SK-N-MC (cell line): ENCODE measurements at regions not wholly inside any gene's neighbourhood (a gene's known extent, or its start where the extent isn't known, plus 50 kb on each side); places are given as distances from the start of the nearest gene placed in this dataset.

ENCODE experiments used
- EZH2 ChIP-seq: fragments of 200-600 bp; sonication (generic); IDR thresholded peaks from one replicate; pipeline ENCODE4 v1.6.1; 2017; ENCODE audit warnings: antibody characterized with exemption
- POLR2AphosphoS5 ChIP-seq: IDR thresholded peaks from 2 replicates; pipeline ENCODE4 v1.6.1; 2012; ENCODE audit warnings: mild to moderate bottlenecking, low read depth, low read length, borderline replicate concordance

- TF ChIP-seq POLR2AphosphoS5: no peak
- TF ChIP-seq EZH2: no peak
Observed at GRCh38 chr4:123976819-123977218, 580.2 kb downstream of the SPRY1 start.
